Ovary (tissue), 7 donors: ENCODE measurements at regions not wholly inside any gene's neighbourhood (a gene's known extent, or its start where the extent isn't known, plus 50 kb on each side); places are given as distances from the start of the nearest gene placed in this dataset.

Experiments
- DNase-seq, 5 donors: peaks; one replicate each; pipeline ENCODE4 v3.0.0-alpha.2; 2019 to 2020
- H3K27ac ChIP-seq, 2 donors: fragments of 200-600 bp; one replicate each; pipeline versions ENCODE4 v1.5.1 to v1.8.0; 2019 to 2022
- H3K27me3 ChIP-seq: fragments of 200-600 bp; one replicate; pipeline ENCODE4 v1.8.0; 2022
- H3K36me3 ChIP-seq: fragments of 200-600 bp; sonication (generic); one replicate; pipeline ENCODE4 v1.5.1; 2019
- H3K4me1 ChIP-seq: one replicate; pipeline ENCODE4 v1.8.1; 2013; ENCODE audit warnings: mild to moderate bottlenecking, moderate library complexity; ENCODE audit not compliant: insufficient read depth
- H3K4me3 ChIP-seq: fragments of 200-600 bp; sonication (generic); one replicate; pipeline ENCODE4 v1.5.1; 2017
- H3K9me3 ChIP-seq, 2 donors: fragments of 200-600 bp in 1 of 2; sonication (generic) in 1 of 2; one replicate each; pipeline versions ENCODE4 v1.5.1 to v1.8.1; 2013 to 2019; ENCODE audit warnings: mild to moderate bottlenecking in 1 of 2, moderate library complexity in 1 of 2
- EP300 ChIP-seq: sonication (generic); formaldehyde crosslinking; IDR thresholded peaks from one replicate; pipeline ENCODE4 v1.6.1; 2017; ENCODE audit warnings: antibody characterized with exemption
- POLR2A ChIP-seq: fragments of 450-650 bp; IDR thresholded peaks from one replicate; pipeline ENCODE4 v1.6.1; 2017; ENCODE audit warnings: antibody characterized with exemption, mild to moderate bottlenecking, moderate library complexity
- WGBS, 3 donors: extraction: QIAGEN DNeasy Blood & Tissue Kit in 1 of 3; methylation state at CpG; one replicate each; pipeline versions ENCODE4 v1.1.5 to v1.1.7; 2013 to 2017; 5-methylcytosine and 5-hydroxymethylcytosine counted together
- intact Hi-C, 4 donors: fragments of 100-400 bp; cut with DNase I; formaldehyde crosslinking; loops; one replicate each; pipeline versions ENCODE4 v1.11.0 to v1.15.1; 2022 to 2023
- TF ChIP-seq, protein P1 (sequence below), 3 donors: fragments of 450-650 bp in 2 of 3; fragments of 200-600 bp in 1 of 3; IDR thresholded peaks; one replicate each; pipeline versions ENCODE4 v1.5.1 to v1.8.0; 2016 to 2022; ENCODE audit warnings: antibody characterized with exemption in 3 of 3, mild to moderate bottlenecking in 1 of 3
- donor health status: DM: no; HTN: no; CAD: no; lungs with moderate emphysema.
- donor health status: DM: no; HTN: no; CAD: no.
- donor health status: Bipolar disorder and iron deficiency.
- donor health status: DM: no; HTN: no; CAD: no.
- donor health status: DM: yes; HTN: yes; CAD: no.

DNA sequence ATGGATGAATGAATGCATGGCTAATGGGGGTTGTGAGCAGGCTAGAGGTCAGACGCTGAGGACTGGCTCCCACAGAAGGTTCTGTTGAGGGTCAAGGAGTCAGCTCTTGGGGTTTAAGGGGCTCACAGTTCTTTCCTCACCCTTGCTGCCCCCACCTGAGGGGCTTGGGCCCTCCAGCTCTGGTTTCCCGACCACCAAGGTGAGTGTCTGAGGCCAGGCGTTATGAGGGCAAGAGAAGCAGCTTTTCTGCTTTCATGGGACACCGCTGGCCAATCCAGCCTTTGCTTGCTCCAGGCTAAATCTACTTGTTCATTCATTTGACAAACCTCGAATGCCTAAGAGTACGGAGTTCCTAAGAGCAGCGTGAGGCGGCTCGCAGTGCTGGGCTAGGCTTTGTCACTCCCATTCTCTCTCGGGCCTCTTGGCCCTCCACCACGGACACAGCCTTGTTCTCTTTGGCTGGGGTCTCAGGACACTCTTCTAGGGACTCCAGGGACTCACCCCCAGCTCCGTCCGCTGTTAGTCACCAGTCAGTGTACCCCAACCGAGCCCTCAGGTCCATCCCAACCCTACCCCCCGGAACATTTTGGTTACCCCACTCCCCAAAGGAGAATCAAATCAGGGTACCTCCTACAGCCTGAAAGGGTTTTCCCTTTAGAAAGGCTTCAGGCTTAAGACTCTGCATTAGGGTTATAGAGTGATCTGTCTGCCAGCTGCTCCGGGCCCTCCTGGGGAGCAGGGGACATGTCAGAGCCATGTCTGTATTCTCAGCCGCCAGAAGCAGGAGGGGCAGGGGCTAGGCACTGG is 210.1 kb upstream of the MVB12B start:
- 87 to 91% (median 90%) methylated on average over 17 of the region's 17 CpGs for WGBS, 3 donors
- TF ChIP-seq POLR2A (no peak), EP300 (no peak)
- TF ChIP-seq, protein P1, sequence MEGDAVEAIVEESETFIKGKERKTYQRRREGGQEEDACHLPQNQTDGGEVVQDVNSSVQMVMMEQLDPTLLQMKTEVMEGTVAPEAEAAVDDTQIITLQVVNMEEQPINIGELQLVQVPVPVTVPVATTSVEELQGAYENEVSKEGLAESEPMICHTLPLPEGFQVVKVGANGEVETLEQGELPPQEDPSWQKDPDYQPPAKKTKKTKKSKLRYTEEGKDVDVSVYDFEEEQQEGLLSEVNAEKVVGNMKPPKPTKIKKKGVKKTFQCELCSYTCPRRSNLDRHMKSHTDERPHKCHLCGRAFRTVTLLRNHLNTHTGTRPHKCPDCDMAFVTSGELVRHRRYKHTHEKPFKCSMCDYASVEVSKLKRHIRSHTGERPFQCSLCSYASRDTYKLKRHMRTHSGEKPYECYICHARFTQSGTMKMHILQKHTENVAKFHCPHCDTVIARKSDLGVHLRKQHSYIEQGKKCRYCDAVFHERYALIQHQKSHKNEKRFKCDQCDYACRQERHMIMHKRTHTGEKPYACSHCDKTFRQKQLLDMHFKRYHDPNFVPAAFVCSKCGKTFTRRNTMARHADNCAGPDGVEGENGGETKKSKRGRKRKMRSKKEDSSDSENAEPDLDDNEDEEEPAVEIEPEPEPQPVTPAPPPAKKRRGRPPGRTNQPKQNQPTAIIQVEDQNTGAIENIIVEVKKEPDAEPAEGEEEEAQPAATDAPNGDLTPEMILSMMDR (IDR thresholded peaks at IDR 0.05): no peak
- no peak for DNase-seq

DNA sequence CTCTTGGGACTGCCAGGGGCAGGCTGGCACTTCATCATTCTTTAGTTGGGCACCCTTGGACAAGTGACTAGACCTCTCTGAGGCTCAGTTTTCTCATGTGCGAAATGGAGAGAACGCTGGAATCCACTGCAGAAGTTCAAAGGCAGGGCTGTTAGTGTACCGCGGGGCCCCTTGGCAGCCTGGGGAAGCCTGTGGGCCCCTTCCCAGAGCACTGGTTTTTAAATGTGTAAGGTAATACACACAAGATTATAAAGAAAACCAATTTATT is 209.5 kb upstream of the MVB12B start:
- H3K9me3 ChIP-seq: no peaks in the 10 kb centered on the region
- H3K36me3 ChIP-seq: no peaks in the 10 kb centered on the region
- no peak for DNase-seq
- WGBS, 3 donors: 96 to 99% (median 97%) methylated on average over 4 of the region's 4 CpGs
- TF ChIP-seq POLR2A: no peak
- TF ChIP-seq, protein P1 (IDR thresholded peaks at IDR 0.05): no peak
- TF ChIP-seq EP300: no peak
- intact Hi-C loops: no loop called here
- H3K4me3 ChIP-seq: no peak overlapping the region
- no peaks in the 10 kb centered on the region for H3K4me1 ChIP-seq
- H3K27ac ChIP-seq: no peak overlapping the region
- H3K27me3 ChIP-seq: no peaks in the 10 kb centered on the region

More for the DNA sequence above, 210.1 kb upstream of the MVB12B start:
- H3K27me3 ChIP-seq: no peaks in the 10 kb centered on the region
- intact Hi-C loops: no loop called here
- no peak overlapping the region for H3K27ac ChIP-seq
- H3K9me3 ChIP-seq: no peaks in the 10 kb centered on the region
- no peaks in the 10 kb centered on the region for H3K36me3 ChIP-seq
- no peaks in the 10 kb centered on the region for H3K4me1 ChIP-seq
- no peak overlapping the region for H3K4me3 ChIP-seq

DNA sequence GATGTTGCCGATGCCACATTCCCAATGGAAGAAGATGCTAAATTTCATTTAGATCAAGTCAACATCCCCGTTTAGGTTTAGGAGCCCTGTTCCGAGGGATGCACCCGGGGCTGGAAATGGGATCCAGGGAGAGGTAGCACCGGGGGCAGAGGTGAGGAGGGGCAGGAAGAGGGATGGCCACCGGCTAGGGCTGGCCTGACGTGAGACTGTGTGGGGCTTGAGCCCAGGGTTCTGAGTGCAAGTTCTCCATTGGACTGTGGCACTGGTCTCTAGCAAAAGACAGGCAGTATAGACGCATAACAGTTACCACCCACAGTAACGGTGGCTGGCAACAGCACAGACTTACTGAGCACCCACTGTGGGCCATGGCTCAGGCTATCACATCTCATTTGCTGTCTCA is 209.0 kb upstream of the MVB12B start:
- WGBS, 3 donors: 85 to 87% (median 86%) methylated on average over 9 of the region's 9 CpGs
- no peaks in the 10 kb centered on the region for H3K4me1 ChIP-seq
- H3K4me3 ChIP-seq: no peak overlapping the region
- TF ChIP-seq EP300 (no peak), POLR2A (no peak)
- TF ChIP-seq, protein P1 (IDR thresholded peaks at IDR 0.05): no peak
- intact Hi-C loops: no loop called here
- no peaks in the 10 kb centered on the region for H3K36me3 ChIP-seq
- DNase-seq: no peak
- H3K27ac ChIP-seq: no peak overlapping the region
- no peaks in the 10 kb centered on the region for H3K27me3 ChIP-seq
- H3K9me3 ChIP-seq: no peaks in the 10 kb centered on the region

DNA sequence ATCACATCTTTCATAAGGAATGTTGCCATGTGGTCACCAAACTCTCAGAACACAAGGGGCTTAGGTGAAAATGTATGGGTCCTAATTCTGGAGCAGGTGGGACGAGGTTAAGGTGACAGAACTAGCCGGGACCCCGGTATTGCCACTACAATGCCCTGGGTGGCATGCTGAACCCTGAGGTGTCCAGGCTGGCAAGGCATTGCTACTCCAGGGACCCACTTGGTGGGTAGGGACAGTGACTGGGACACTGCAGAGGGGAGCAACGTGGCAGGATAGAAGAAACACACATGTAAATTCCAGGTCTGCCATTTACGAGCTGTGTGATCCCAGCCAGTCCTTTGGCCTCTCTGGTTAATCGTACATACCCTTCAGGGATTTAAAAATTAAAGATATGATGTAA is 206.9 kb upstream of the MVB12B start:
- DNase-seq: no peak
- intact Hi-C loops: no loop called here

More for the DNA sequence above, 206.9 kb upstream of the MVB12B start:
- no peaks in the 10 kb centered on the region for H3K36me3 ChIP-seq
- H3K4me1 ChIP-seq: no peaks in the 10 kb centered on the region
- 77 to 92% (median 80%) methylated on average over 6 of the region's 6 CpGs for WGBS, 3 donors
- TF ChIP-seq EP300: no peak
- TF ChIP-seq POLR2A: no peak
- TF ChIP-seq, protein P1 (IDR thresholded peaks at IDR 0.05): no peak
- no peaks in the 10 kb centered on the region for H3K9me3 ChIP-seq
- no peak overlapping the region for H3K4me3 ChIP-seq
- no peaks in the 10 kb centered on the region for H3K27me3 ChIP-seq
- no peak overlapping the region for H3K27ac ChIP-seq
